COLO668 (cell line): ENCODE measurements at regions not wholly inside any gene's neighbourhood (a gene's known extent, or its start where the extent isn't known, plus 50 kb on each side); places are given as distances from the start of the nearest gene placed in this dataset.

Experiments
- DNase-seq: peaks from one replicate; lab custom pipeline; 2025; ENCODE audit not compliant: unreplicated experiment; lab: John Stamatoyannopoulos, UW

GRCh38 chr9:105143136-105143430 lies 101.4 kb upstream of the SLC44A1 start:
- no peak for DNase-seq

DNA sequence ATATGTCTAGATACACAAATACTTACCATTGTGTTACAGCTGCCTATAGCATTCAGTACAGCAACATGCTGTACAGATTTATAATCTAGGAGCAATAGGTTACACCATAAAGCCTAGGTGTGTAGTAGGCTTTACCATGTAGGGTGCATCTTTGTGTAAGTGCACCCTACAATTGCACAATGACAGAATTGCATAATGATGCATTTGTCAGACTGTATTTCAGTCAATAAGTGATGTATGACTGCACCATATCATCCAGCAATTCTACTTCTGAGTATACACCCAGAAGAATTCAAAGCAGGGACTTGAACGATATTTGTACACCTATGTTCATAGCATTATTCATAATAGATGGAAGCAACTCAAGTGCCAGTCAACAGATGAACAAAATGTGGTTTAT lies 100.4 kb upstream of the SLC44A1 start:
- no peak for DNase-seq

DNA sequence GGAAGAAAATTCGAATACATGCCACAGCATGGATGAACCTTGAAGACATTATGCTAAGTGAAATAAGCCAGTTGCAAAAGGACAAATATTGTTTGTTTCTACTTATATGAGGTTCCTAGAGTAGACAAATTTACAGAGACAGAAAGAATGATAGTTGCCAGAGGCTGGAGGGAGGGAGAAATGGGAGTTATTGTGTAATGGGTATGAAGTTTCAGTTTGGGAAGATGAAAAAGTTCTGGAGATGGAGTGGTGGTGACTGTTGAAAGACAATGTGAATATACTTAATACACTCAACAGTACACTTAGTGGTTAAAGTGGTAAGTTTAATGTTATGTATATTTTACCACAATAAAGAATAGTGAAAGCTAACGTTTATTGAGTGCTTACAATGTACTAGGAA lies 99.6 kb upstream of the SLC44A1 start:
- DNase-seq, result no peak

- DNase-seq, result no peak
Measured at GRCh38 chr9:105146677-105147076, 97.8 kb upstream of the SLC44A1 start.

DNA sequence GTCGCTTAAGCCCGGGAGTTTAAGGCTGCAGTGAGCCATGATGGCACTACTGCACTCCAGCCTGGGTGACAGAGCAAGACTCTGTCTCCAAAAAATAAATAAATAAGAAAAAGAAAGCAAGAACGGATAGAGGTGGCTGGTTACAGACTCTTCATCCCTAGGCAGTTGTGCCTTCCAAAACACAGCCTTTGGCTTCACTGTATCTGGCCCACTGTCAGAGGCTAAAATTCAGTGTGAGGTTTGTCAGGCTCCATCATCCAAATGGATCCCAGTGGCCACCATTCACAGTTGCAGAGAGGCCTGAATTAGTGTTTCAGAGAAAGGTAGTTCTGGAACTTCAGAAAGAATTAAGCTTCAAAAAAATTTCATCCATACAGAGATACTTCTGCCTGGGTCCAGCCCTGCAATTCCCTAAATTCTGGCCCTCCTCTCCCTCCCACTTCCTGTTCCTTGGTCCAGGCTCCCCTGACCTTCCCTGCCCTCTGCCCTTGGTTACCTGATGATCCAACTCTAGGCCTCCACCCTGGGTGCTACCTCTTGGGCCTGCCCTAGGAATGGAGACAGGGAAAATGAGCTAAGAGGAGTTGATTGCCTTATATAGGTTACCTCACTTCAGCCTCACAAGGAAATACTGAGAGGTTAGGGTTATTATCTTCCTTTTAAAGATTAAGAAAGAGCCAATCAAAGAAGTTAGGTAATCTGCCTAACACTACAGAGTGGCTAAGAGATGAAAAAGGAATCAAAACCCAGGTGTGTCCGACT lies 97.2 kb upstream of the SLC44A1 start:
- no peak for DNase-seq

DNA sequence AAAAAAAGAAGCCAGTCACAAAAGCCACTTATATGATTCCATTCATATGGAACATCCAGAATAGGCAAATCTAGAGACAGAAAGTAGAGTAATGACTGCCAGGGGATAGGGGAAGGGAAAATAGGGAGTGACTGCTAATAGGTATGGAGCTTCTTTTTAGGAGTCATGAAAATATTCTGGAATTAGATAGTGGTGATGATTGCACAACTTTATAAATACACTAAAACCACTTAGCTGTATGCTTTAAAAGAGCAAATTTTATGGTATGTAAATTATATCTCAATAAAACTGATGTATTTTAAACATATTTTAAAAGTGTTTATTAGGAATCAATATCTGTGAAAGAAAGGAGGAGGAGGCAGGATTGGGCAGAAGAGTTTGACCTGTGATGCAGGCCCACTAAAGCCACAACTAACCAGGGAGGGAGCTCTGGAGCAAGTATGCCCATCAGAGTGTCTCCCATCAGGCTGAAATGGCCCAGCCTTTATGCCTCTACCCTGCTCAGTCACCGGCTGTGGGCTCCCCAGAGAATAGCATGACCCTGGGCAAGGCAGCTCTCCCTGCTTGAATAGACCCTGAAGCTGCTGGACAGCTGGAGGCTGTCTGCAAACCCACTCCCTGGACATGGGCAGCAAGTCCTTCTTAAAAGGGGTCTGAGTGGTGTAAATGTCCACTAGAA lies 96.0 kb upstream of the SLC44A1 start:
- DNase-seq, result no peak

DNA sequence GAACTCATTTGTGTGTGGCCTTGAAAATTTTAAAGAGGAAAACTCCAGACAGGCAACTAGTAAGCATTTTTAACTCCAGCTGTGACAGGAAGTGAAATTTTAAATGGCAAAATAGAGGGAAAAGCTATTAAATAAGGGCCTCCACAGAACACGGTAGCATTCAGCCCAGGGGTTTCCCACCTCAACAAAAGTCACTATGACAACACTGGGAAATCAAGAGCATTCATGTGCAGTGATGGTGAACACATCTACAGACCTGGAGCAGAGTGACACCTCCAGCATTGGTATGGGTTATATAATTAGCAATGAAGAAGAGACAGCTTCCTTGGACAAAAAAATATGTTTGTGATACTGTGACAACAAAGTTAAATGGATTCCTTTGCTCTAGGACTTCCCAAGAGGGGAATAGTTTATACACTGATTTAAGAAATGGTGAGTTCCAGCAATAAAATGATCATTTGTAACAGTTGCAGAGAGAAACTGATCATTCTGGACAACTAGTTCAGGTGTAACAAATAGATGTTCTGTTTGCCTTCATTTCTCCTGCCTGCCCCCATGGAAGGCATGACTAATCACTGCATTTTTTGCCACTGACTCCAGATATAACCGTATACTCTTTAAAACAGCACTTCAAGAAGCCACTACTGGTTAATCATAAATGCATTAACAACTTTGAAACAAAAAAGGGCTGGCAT lies 93.3 kb upstream of the SLC44A1 start:
- no peak for DNase-seq

DNA sequence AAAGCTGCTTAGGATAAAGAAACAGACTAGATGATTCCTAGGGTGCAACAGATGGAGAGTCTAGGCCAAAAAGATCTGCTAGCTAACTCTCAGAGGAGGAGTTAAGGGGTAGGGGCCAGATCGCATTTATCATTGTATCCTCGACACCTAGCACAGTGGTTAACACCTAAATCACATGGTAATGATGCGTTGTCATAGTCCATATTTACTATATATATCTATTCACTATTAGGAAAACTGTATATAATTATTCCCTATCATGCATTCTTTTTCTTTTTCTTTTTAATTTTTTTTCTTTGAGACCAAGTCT lies 92.8 kb upstream of the SLC44A1 start:
- DNase-seq, result no peak

GRCh38 chr9:105154723-105155191 lies 89.7 kb upstream of the SLC44A1 start:
- no peak for DNase-seq

GRCh38 chr9:105157171-105157583 lies 87.3 kb upstream of the SLC44A1 start:
- DNase-seq, result no peak

- DNase-seq, result no peak
Measured at GRCh38 chr9:105158020-105158419, 86.4 kb upstream of the SLC44A1 start.

DNA sequence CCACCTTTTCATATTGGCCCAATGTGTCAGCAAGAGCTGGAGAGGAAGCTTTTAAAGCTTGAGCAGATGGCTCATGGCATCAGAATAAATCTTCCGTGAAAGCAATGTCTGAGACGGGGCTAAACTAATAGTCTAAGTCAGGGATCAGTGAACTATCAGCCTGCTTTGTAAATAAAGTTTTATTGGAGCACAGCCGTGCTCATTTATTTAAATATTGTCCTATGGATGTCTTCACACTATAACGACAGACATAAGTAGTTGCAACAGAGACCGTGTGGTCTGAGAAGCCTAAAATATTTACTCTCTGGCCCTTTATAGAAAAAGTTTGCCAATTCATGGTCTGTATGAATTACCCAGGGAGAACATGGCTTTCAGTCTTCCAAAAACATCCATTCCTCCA lies 85.6 kb upstream of the SLC44A1 start:
- no peak for DNase-seq

DNA sequence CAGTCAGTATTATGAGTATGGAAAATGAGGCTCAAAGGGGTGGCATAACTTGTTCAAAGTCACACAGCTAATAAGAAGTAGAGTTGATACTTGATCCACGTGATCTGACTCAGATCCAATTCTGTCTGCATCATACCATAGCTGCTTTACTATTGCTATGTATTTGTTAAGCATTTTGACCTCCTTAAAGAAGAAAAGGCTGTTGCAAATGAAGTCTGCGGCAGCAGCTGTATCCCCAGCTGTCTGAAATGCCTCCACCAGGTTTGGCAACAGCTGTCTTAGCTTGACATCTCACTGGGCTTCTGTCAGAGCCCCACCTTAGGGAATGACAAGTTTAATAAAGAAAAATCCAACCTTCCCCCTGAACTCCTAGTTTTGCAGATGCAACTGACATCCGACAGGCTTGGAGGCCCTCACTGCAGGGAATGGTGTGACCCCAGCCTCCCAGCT lies 75.6 kb upstream of the SLC44A1 start:
- DNase-seq, result no peak

DNA sequence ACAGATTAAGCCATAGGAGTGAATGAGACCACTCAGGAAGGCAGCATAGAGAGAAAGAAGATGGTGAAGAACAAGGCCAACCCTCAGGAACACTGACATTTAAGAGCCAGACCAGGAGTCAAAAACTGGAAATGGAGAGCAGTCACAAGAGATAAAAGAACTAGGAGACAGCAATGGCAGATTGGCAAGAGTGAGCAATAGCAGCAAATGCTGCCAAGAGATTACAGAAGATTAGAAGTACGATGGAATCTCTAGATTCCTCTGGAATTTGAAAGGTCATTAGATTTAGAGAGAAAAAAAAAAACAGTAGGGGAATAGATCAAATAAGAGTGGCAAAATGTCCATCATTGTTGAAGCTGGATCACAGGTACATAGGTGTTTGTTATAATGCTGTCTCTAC lies 73.4 kb upstream of the SLC44A1 start:
- no peak for DNase-seq

- DNase-seq, result no peak
Measured at GRCh38 chr9:105171589-105171988, 72.9 kb upstream of the SLC44A1 start.

DNA sequence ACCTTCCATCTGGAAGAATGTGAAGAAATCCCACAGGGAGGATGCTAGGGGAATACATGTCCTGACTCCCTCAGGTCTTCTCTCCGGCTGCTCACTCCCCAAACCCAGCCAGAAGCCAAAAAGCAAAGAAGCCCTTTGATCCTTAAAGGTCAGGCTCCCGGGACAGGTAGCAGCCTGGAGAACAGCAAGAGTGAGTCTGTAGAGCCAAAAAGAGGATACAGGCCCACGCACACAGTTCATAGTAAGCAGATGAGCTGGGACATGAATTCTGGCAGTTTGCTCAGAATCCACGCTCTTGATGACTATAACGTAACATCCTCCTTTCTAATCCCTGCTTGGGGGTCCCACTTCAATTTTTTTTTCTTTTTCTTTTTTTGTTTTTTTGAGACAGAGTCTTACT lies 72.0 kb upstream of the SLC44A1 start:
- DNase-seq, result no peak

DNA sequence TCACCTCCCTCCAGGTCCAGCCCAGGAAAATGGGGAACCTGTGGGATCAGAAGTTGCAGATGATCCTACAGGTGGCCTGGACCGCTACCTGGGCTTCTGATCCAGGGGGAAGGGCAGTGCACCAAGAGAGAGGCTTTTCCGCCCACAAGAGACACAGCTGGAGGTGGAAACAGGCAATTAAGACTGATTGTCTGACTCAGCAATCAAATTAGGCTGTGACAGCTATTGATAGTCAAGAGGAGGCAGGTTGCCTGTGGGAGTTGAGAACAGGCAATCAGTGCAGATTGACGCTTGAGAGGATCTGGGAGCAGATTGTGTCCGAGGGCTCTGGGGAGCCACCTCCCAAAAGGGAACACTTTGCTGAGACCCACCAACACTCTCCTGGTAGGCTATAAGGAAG lies 71.1 kb upstream of the SLC44A1 start:
- DNase-seq, result no peak

DNA sequence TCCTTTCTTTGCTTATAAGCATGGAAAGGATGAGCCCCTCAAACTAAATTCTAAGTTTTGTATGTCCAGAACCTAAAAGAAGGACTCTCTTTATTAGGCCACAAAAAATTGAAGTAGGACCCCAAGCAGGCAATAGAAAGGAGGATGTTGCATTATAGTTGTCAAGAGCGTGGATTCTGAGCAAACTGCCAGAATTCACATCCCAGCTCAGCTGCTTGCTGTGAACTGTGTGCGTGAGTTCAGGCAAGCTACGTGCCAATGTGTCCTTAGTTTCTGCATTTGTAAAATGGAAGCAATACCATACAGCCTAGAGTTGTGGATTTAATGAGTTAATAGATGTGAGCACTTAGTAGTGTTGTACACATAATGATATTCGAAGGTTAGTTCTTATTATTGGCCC lies 70.6 kb upstream of the SLC44A1 start:
- no peak for DNase-seq

DNA sequence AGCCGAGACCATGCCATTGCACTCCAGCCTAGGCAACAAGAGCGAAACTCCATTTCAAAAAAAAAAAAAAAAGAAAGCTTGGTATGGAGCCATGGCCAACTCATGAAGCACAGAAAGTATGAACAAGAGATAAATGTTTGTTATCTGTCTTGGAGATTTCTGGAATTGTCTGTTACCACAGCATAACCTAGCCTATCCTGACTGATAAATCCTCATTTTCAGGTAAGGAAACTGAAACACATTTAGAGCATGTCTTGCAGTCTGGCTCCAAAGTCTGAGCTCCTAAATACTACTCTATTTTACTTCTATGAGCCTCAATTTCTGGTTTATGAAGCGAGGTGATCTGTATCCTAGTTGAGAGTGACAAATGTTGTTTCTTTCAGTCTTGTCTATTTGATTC lies 68.3 kb upstream of the SLC44A1 start:
- no peak for DNase-seq

- DNase-seq, result no peak
Measured at GRCh38 chr9:105178076-105178475, 66.4 kb upstream of the SLC44A1 start.

- DNase-seq, result no peak
Measured at GRCh38 chr9:105187781-105188180, 56.7 kb upstream of the SLC44A1 start.

DNA sequence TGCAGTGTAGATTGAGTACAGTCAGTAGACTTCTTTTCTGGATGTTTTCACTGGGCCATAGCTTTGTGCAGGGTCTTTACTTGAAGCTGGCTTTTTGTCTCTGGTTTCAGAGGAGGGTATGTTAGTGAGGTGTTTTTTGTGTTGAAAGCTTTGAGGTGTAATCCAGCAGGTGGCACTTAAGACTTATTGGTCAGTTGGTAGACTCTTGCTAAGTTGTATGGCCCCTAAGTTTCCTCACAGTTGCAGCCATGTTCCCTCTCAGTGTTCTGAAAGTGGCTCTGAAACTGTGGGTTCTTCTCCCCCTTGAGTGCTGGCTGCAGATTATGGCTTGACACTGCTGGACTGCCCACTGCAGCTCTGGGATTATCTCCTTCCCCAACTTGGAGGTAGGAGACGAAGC lies 55.7 kb upstream of the SLC44A1 start:
- DNase-seq, result no peak
